RKO (cell line): ENCODE measurements at regions not wholly inside any gene's neighbourhood (a gene's known extent, or its start where the extent isn't known, plus 50 kb on each side); places are given as distances from the start of the nearest gene placed in this dataset.
"Not testable (repeated sequence)": the region's sequence is repeated elsewhere in the genome, so short reads cannot be mapped to it uniquely, and the experiment has no call there.

Experiments
- DNase-seq: peaks from one replicate; pipeline ENCODE4 v3.0.0-alpha.2; 2016; ENCODE audit warnings: low spot score

DNA sequence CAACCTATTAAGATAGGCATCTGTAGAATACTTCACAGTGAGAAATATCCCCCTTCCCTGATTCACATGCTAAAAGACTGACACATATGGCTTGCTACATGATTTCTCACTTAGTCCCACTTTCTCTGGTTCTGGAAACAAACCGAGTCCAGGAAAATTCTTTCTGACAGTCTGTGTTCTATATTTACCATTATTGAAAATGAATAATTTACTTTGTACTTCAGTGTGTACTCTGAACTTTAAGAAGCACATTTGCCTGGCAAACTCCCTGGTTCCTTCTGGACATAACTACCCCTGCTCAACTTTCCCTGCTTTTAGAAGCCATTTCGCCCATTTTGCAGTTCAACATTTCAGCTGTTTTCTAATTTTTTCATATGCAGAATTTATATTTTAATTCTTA is 53.6 kb downstream of the APCS start:
- no peak for DNase-seq

DNA sequence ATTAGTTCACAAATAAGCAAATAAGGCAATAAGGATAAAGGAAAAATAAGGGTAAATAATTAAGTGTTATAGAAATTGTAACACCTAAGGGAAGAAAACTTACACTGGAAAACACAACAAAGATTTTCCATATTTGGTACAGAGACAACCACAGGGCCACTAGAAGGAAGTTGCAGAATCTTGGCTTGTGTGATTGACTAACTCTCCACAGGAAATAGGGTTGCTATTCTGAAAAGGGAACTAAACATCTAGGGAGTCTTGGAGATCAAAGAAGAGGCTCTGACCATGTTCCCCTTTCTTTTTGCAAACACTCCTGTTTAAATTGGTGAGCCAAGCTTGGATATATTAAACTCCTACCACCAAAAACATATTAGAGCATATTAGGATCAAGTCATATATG is 59.1 kb downstream of the APCS start:
- DNase-seq = no peak

DNA sequence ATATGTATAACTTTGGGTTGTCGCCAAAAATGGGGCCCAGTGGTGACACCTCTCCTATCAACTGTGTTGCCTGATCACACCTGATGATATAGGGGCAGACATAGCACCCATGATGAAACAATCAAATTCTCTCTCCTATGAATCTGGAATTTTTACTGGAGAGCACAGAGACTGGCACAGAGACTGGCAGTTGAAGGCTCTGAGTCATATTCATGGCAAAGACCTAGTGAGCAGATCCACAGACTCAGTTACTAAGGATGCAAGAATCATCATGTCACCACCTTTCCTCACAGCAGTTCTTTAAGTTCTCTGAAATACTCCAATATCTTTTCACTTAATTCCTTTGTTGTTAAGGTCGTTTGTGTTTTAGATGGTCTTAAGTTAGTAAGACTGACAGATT is 60.0 kb downstream of the APCS start:
- peak; percentile 4 for DNase-seq

DNA sequence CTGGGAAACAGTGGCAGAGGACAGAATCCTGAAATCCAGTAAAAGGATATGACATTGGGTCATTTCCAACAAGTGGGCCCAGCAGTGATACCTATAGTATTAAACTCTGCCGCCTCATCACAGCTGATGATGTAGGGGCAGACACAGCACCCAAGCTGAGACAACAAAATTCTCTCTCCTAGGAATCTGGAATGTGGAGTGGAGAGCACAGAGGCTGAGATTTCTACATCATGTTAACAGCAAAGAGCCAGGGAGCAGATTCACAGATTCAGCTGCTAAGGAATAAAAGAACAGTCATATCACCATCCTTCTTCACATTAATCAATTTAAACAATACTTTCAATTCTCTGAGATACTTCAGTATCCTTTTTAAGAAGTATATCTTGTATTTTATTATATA is 61.9 kb downstream of the CRP start:
- DNase-seq = no peak

DNA sequence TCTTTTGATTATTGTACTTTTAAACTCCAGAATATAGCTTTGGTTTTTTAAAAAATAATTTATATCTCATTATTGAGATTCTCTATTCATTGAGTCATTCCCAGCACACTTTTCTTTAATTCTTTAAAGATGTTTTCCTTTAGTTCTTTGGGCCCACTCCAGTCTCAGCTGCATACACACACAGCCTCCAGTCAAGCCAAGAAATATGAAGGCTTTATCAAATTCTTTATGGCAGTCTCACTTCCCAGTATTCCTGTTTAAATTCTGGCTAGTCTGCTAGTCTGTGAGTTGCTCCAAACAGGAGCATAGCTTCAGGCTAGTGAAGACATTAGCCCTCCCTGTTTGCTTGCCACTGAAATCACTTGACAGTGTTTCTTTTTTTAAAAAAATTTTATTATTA is 61.2 kb downstream of the CRP start:
- DNase-seq = no peak

DNA sequence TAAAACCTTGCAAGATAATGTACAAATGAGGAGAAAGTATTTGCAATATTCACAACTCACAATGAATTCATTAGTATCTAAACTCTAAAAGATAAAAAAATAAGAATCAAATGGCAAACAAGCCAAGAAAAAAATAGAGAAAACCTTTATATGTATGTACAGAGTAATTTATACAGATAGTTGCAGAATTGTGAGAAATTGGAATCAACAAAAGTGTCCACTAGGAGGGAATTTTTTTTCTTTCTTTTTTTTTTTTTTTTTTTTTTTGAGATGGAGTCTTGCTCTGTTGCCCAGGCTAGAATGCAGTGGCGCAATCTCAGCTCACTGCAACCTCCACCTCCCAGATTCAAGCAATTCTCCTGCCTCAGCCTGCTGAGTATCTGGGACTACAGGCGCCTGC is 56.9 kb downstream of the CRP start:
- not testable (repeated sequence) for DNase-seq
